ENCODE measurements at regions not wholly inside any gene's neighbourhood (a gene's known extent, or its start where the extent isn't known, plus 50 kb on each side); places are given as distances from the start of the nearest gene placed in this dataset.

DNA sequence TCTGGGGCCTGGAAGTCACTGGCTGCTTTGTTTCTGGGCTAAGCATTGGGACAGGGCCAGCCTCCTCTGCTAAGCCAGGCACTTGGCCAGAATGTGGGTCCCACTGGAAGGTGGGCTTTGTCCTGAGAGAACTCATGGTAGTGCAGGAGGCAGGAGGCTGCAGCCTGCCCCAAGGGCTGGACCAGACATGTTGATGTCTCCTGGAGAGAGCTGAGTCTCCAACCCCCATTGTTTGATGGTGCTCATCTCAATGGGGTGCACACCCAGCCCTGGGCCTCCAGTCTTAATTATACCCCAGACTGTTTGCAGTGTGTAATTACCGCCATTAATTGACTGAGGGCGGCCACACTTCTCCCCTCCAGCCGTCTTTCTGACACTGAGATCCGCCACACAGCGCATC is 220.5 kb upstream of the PMEPA1 start:
- no peaks in the 10 kb centered on the region for H3K36me3 ChIP-seq
- no peaks in the 10 kb centered on the region for H3K9me3 ChIP-seq
- no peaks in the 10 kb centered on the region for H3K27me3 ChIP-seq
- no peaks in the 10 kb centered on the region for H3K4me1 ChIP-seq
- no peak overlapping the region for H3K27ac ChIP-seq
- TF ChIP-seq CTCF (IDR thresholded peaks at IDR 0.05) = no peak
- H3K9ac ChIP-seq (ENCODE audit: low read depth in 2 of 2, low read length in 2 of 2) = no peak overlapping the region
- H3K4me3 ChIP-seq = no peak overlapping the region
- intact Hi-C loops (cut with DNase I) = no loop called here
- DNase-seq = no peak

- Histone ChIP-seq H3K4me3 (no peak overlapping the region), H3K4me1 (no peaks in the 10 kb centered on the region), H3K27ac (no peak overlapping the region), H3K9ac (ENCODE audit: low read depth in 2 of 2, low read length in 2 of 2) (no peak overlapping the region), H3K27me3 (no peaks in the 10 kb centered on the region), H3K36me3 (no peaks in the 10 kb centered on the region), H3K9me3 (no peaks in the 10 kb centered on the region)
- no peak for DNase-seq
- TF ChIP-seq CTCF (IDR thresholded peaks at IDR 0.05) = no peak
- intact Hi-C loops (cut with DNase I) = no loop called here
These were observed 218.6 kb upstream of the PMEPA1 start for GRCh38 chr20:57928181-57928967.

GRCh38 chr20:57927376-57927775 is 217.6 kb upstream of the PMEPA1 start:
- no peak overlapping the region for H3K4me3 ChIP-seq
- no peaks in the 10 kb centered on the region for H3K27me3 ChIP-seq
- H3K36me3 ChIP-seq = no peaks in the 10 kb centered on the region
- TF ChIP-seq CTCF (IDR thresholded peaks at IDR 0.05) = no peak
- intact Hi-C loops (cut with DNase I) = no loop called here
- no peak for DNase-seq
- H3K9ac ChIP-seq (ENCODE audit: low read depth in 2 of 2, low read length in 2 of 2) = no peak overlapping the region
- no peak overlapping the region for H3K27ac ChIP-seq
- H3K9me3 ChIP-seq = no peaks in the 10 kb centered on the region
- H3K4me1 ChIP-seq = no peaks in the 10 kb centered on the region

DNA sequence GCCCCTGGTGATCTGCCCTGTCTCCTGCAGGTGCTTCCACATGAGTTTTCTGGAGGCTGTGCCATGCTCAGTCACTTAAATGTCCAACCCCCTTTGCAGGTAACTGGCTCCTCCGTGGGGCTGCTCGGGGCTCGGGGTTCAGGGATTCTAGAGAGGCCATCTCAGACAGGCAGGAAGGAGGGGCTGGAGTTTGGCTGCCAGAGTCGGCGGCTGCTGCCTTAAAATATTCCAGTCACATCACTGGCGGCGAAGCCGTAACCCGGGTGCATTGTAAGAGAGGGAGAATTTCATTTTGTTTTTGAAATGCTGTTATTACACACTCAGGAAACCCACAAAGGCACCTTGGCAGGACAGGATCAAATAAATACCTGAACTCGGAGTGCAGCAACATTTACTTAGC is 212.9 kb upstream of the PMEPA1 start:
- H3K9ac ChIP-seq (ENCODE audit: low read depth in 2 of 2, low read length in 2 of 2) = no peak overlapping the region
- H3K27me3 ChIP-seq = no peaks in the 10 kb centered on the region
- no peak for DNase-seq
- TF ChIP-seq CTCF (IDR thresholded peaks at IDR 0.05) = no peak
- H3K4me3 ChIP-seq = no peak overlapping the region
- H3K36me3 ChIP-seq = no peaks in the 10 kb centered on the region
- no peaks in the 10 kb centered on the region for H3K9me3 ChIP-seq
- H3K27ac ChIP-seq = no peak overlapping the region
- intact Hi-C loops (cut with DNase I) = no loop called here
- no peaks in the 10 kb centered on the region for H3K4me1 ChIP-seq

GRCh38 chr20:57922083-57922482 is 212.3 kb upstream of the PMEPA1 start:
- Histone ChIP-seq H3K27ac (no peak overlapping the region), H3K9me3 (no peaks in the 10 kb centered on the region), H3K27me3 (no peaks in the 10 kb centered on the region), H3K4me1 (no peaks in the 10 kb centered on the region), H3K36me3 (no peaks in the 10 kb centered on the region), H3K9ac (ENCODE audit: low read depth in 2 of 2, low read length in 2 of 2) (no peak overlapping the region), H3K4me3 (no peak overlapping the region)
- no peak for TF ChIP-seq CTCF (IDR thresholded peaks at IDR 0.05)
- intact Hi-C loops (cut with DNase I) = no loop called here
- DNase-seq = no peak
